Fibroblast of the aortic adventitia (primary cell): ENCODE measurements at regions not wholly inside any gene's neighbourhood (a gene's known extent, or its start where the extent isn't known, plus 50 kb on each side); places are given as distances from the start of the nearest gene placed in this dataset.
A peak's percentile ranks its signal among the peaks of the same experiment; 100 is the strongest.

ENCODE experiments used
- DNase-seq: peaks from one replicate; pipeline ENCODE4 v3.0.0-alpha.2; 2010; ENCODE audit warnings: low read depth
- H3K4me3 ChIP-seq: 2 replicates; pipeline ENCODE4 v1.5.1; 2011; ENCODE audit warnings: low read depth, mild to moderate bottlenecking, control low read depth, low read length, moderate library complexity
- CTCF ChIP-seq: IDR thresholded peaks from 2 replicates; pipeline ENCODE4 v1.5.1; 2011; ENCODE audit warnings: mild to moderate bottlenecking, low read length, control low read depth, inconsistent platforms; ENCODE audit not compliant: insufficient read depth

DNA sequence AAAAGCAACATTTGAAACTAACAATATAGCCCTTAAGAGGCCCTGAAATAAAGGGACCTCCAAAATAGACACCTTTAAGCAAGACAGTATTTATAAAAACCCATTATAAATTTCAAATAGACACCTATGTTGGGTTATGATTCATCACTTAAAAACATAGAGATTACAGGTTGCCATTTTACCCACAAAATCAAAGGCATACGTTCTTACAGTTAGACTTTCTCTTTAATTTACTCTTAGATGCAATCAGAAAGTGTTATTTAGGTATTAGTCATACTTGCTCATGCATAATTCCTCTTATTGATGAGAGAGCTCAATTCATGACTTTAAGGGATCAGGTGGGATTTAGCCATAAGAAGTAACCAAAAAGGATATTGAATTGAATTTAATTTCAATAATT lies 51.5 kb upstream of the TMEM200A start:
- no peak overlapping the region for H3K4me3 ChIP-seq
- no peak for DNase-seq
- no peak for TF ChIP-seq CTCF

DNA sequence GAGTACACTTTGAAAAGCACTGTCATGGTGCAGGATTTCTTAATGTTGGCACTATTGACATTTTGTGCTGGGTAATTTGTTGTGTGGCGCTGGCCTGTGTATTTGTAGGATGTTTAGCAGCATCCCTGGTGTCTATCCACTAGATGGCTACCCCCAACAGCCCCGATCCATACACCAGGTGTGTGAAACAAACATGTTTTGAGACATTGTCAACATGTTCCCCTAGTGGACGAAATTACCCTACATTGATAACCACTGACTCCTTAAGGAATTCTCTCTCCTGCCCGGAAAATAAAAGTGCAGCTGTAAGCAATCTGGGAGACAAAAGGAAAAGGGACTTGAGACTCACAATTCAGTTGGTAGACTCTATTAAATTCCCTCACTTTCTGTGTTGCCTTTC lies 52.6 kb upstream of the TMEM200A start:
- H3K4me3 ChIP-seq: no peak overlapping the region
- no peak for DNase-seq
- no peak for TF ChIP-seq CTCF

DNA sequence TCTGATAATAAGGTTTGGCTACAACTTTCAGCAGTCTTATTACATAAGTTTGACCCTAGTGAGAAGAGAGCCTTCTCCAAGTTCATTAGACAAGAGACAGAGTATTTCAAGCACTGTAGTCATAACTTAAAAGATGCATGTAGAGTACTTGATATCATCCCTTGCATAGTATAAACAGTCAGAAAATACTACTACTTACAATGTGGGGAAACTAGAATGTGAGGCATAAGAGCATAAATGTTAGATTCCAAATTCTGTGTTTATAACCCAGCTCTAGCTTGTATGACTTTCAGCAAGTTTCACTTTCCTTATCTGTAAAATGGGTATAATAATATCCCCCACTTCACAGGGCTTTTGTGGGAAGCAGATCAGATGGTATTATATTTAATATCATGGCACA lies 56.8 kb upstream of the TMEM200A start:
- no peak for DNase-seq
- TF ChIP-seq CTCF: no peak
- H3K4me3 ChIP-seq: no peak overlapping the region

DNA sequence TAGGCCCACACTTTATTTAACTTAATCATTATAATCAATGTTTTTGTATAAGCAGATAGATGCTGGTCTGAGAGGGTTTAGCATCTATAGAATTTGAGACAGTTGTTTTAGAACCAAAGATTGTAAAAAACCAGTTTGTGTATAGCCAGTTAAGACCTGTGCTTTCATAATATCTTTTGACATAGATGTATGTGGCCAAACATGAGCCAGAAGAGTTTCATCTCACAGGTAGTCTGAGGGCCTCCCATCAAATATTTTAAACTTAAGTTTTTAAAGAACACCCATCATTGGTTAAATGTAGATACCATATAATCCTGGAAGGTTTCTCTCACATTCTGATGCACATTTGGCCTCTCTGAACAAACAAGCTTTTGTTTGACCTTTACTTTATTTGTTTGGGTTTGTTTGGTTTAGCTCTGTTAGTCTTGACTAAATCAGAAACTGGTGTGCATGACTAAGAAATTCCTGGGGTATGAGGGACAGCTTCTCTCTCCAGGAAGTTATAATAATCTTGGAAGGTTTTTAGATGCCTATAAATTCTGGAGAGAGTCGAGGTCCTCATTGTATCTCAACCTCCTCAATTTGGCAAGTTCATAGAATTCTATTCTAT lies 58.0 kb upstream of the TMEM200A start:
- no peak overlapping the region for H3K4me3 ChIP-seq
- TF ChIP-seq CTCF: no peak
- DNase-seq: peak; percentile 74

DNA sequence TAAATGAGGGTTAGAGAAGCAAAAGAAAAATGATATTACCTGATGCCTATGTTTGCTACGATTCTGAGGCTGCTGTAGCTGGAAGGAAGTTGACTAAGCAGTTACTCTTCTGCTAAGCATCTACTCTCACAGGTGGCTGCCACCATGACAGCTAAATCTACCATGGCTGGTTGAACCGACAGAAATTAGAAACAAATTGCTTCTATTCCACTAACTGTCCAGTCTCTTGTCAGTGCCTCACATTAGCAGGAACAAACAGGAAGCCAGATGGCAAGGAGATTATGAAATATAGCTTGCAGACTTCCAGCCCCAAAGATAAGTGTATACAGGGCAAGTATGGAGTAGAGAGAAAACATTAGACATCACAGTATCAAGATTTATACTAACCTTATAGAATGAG lies 59.4 kb upstream of the TMEM200A start:
- DNase-seq: no peak
- TF ChIP-seq CTCF: no peak
- no peak overlapping the region for H3K4me3 ChIP-seq

- TF ChIP-seq CTCF: no peak
- DNase-seq: peak; percentile 89
- no peak overlapping the region for H3K4me3 ChIP-seq
Measured at GRCh38 chr6:130303431-130303830, 62.4 kb upstream of the TMEM200A start.

DNA sequence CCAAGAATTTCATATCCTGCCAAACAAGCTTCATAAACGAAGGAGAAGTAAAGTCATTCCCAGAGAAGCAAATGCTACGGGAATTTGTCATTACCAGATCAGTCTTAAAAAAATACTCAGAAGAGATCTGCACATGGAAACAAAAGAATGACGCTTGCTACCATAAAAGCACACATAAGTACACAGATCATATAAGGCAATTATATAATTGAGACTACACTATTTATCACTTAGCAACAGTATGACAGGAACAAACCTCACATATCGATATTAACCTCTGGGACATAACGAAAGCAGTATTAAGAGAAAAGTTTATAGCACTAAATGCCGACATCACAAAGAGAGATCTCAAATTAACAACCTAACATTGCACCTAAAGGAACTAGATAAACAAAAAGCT lies 67.6 kb upstream of the TMEM200A start:
- TF ChIP-seq CTCF: no peak
- no peak overlapping the region for H3K4me3 ChIP-seq
- no peak for DNase-seq
